NCI-H2029 treated with DMSO at 0.1 percent for 48 hours (cell line): ENCODE measurements at regions not wholly inside any gene's neighbourhood (a gene's known extent, or its start where the extent isn't known, plus 50 kb on each side); places are given as distances from the start of the nearest gene placed in this dataset.
"Not testable (repeated sequence)": the region's sequence is repeated elsewhere in the genome, so short reads cannot be mapped to it uniquely, and the experiment has no call there.

ENCODE experiments used
- DNase-seq: peaks from one replicate; lab custom pipeline; 2025; lab: John Stamatoyannopoulos, UW

DNA sequence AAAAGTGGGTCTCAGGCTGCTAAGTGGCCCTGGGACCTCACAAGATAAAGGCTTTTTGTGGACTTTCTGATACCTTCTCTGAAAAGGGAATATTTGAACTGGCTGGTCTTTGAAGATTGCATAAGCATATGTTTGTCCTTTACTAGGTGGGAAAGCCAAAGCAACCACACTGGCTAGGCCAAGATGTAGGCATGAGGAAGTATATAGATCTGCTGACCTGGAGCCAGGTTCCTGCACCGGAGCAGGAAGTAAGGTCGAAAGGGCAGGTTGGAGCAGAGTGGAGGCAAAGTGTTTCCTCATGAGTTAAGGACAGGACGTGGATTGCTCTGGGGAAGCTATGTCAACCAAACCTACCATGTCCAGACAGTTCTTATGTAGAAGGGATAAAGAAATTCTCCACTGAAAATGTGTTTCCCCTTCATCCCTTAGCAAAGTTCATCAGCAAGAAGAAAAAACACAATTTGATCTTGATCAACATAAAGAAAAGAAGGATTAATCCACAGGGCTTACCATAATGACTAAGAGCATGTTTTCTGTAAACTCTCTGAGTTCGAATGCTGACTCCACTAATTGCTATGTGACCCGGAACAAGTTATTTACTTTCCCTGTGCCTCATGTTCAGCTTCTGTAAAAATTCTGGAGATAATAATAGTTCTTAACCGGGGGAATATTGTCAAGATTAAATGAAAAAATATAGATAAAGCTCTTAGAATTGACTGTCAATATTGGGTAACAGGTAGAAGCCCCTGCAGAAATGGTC, 156.1 kb upstream of the SRD5A2 start:
- no peak for DNase-seq

- DNase-seq, result no peak
These were observed 155.0 kb upstream of the SRD5A2 start for GRCh38 chr2:31735716-31736115.

DNA sequence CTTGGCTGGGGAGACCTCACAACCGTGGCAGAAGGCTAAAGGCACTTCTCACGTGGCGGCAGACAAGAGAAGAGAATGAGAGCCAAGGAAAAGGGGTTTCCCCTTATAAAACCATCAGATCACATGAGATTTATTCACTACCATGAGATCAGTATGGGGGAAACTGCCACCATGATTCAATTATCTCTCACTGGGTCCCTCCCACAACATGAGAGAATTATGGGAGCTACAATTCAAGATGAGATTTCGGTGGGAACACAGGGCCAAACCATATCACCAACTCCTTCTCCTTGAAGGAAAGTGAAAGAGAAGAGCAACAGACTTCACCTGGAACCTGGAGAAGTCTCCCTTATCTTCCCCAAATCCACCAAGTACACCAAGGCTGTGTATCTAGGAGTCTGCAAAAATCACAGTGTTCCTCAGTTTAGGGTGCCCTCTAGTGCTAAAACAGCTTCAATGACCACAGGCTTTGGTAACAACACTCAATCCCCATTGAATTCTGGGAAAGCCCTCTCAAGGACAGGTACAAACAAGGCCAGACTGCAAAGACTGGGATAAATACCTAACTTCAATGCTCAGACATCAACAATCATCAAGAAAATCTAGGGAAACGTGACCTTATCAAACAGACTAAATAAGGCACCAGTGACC, 148.8 kb upstream of the SRD5A2 start:
- DNase-seq, result peak; percentile 5

GRCh38 chr2:31729065-31729439, 148.3 kb upstream of the SRD5A2 start:
- DNase-seq, result no peak

DNA sequence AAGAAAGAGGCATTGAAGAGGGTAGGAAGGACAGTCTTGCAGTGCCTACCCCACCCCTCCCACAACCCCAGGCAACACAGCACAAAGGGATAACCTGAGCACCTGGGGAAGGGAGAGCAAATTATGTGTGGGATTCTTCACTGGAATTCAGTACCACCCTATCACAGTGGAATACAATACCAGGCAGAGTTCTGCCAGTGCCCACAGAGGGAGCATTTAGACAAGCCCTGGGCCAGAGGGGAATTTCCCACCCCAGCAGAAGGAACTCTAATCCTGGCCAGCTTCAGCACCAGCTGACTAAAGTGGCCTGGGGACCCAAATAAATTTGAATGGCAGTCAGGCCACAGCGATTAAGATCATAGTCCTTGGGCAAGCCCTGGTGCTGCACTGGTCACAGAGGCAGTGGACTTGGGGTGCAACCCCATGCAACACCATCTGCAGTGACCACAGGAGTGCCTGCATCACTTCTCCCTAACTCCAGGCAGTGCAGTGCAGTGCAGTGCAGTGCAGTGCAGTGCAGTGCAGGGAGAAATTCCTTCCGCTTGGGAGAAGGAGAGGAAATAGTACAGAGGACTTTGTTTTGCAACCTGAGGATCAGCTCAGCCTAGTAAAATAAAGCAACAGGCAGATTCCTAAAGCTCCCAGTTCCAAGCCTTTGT, 147.8 kb upstream of the SRD5A2 start:
- no peak for DNase-seq

GRCh38 chr2:31726457-31726856, 145.7 kb upstream of the SRD5A2 start:
- no peak for DNase-seq

DNA sequence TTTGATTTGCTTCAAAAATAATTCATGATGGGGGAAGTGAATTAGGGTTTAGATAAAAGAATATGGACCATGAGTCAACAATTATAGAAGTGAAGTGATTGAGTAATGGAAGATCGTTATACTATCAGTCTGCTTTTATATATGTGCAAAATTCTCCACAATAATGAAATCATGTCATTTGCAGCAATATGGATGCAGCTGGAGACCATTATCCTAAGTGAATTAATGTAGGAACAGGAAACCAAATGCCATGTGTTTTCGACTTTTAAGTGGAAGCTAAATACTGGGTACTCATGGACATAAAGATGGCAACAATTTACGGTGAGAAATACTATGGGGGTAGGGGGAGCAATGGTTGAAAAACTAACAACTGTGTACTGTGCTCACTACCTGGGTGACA, 144.7 kb upstream of the SRD5A2 start:
- DNase-seq, result no peak

- no peak for DNase-seq
These were observed 131.0 kb upstream of the SRD5A2 start for GRCh38 chr2:31711737-31712136.

DNA sequence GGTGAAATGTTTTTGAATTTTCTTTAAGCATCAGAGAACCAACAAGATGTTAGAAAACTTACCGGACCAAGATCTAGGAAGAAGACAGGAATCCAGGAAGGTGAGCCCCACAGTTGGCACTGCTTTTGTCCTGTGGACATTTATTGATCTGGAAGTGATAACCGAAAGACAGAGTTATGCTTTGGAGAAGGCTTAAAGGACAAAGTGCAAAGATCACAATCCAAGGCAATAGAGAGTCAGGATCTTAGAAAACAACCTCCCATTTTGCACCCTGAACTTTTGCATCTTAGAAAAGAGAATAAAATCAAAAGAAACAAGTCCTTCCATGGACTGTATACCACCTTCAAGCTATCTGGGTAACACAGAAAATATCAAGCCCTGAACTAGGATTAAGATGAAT, 129.4 kb upstream of the SRD5A2 start:
- DNase-seq, result no peak

DNA sequence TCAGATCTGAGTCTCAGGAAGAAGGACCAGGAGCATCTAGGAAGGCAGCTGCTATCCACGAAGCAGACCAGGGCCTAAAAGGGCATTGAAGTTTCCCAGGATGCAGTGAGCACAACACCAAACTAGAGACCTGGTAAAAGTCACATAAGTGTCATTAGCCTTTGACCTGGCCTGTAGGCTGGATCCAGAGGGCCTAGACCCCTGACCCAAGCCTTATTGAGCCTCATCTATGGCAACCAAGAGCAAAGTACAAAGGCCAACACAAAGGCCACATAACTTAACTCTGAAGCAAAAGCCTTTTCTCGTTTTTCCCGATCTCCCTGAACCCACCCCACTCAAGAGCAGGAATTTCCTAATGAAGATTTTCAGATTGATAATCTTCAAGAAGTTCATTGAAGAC, 127.3 kb upstream of the SRD5A2 start:
- no peak for DNase-seq

DNA sequence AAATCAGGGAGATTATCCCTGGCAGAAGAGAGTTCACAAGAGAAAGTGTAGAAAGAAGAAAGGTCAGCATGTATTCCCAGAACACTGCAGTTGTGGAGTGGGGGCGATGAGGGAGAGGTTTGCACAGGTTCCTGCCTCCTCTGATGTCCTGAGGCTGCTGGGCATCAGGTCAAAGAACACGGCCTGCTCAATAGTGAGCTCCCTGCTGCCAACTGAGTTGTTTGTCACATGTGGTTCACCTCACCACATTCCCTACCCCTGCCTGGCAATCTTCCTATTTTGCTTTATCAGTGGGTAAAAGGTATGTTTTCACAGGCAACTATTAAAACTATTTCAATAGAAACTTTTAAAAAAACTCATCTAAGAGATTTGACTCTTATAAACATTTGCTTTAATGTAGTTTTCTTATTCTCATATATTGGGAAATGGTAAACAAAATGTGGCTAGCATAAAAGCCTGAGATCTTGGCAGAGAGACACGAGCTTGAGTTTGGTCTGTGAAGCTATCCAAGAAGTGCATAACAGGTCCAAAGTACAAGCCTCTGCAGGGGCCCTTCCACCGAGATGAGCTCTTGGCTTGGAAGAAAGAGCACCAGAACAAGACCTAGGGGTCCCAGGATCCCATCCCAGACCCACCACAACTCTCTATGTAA, 123.9 kb upstream of the SRD5A2 start:
- DNase-seq, result no peak

DNA sequence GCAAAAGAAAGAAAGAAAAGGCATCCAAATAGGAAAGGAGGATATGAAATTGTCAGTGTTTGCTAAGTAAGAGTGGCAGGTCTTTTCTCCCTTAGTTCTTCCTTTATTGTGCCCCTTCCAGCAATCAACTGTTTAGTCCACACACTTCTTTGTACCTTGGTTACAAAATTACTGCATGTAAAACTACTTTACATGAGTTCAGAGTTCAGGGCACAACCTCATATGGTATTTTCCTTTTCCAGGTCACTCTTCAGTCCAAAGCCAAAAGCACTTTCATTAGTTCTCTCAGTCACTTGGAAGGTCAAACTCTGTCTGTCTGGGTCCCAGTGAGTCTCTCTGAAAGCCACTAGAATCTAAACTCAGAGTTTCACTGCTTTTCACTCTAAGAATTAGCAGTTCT, 122.5 kb upstream of the SRD5A2 start:
- no peak for DNase-seq

- no peak for DNase-seq
These were observed 118.0 kb upstream of the SRD5A2 start for GRCh38 chr2:31698722-31699121.

DNA sequence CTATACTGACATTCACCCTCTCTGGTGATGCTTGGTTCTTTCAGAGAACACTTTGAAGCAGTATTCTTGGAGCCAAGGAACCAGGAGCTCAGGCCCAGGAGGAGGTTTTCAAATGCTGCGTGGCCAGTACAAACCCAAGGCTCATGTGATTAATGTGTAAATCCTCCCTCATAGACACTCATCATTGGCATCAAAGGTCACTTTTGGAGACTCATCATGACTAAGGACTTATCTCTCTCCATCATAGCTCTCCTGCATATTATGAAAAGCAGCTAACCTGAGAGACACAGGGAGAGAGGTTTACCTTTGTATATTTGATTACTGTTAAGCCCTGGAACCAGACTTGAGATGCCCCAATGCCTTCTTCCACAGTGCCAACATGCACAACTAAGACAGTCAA, 115.3 kb upstream of the SRD5A2 start:
- no peak for DNase-seq

DNA sequence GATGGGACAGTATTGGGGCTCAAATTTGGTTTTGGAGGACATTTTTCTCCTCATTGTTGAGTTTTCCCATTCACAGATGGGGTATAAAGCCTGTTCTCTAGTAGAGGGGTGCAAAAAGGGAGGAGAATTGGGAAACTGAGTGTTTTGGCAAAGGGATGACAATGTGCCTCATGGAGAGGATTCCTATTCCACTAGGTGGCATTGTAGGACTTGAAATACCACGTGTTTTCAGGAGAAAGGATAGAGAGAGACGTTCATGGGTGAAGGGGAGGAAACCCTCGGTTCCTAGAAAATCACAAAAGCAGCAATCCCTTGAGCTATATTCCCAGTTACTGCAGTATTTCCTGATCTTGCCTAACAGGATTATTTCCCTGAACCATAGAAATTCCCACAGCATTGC, 113.7 kb upstream of the SRD5A2 start:
- no peak for DNase-seq

DNA sequence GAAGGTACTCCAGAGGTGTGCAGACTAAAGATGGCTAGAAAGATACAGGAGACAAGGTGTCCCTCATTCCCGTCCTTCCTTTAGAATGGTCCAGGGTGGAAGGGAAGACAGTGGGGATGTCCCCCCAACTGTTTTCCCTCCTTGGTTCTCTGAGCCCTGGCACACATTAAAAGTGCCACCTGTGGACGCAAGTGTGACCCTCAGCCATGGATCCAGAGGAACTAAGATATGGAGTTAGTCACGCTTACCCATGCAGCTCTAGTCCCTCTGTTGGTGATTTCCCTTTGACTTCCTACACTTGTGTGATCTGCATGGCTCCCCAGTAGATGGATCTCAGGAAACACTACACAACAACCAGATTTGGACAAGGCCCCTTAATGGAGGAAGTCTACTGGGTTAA, 113.1 kb upstream of the SRD5A2 start:
- DNase-seq, result no peak

DNA sequence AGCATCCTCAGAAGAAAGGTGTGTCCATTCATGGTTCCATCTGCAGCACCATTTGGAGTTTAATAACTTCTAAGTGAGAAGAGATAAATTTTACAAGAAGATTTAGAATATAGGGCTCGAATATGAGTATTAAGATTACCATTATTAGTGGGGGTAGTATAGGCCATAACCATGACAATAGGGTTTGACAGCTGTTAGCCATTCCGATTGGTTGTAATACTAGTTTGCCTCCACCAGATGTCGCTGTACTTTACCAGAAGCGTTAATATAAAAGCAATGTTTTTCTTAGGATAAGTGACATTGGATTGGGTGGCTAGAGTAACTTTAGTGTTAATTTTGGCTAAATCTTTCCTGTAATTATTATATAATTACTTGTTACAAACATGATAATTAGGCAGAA, 107.5 kb upstream of the SRD5A2 start:
- DNase-seq, result no peak

- DNase-seq, result not testable (repeated sequence)
These were observed 102.8 kb upstream of the SRD5A2 start for GRCh38 chr2:31683506-31683905.

DNA sequence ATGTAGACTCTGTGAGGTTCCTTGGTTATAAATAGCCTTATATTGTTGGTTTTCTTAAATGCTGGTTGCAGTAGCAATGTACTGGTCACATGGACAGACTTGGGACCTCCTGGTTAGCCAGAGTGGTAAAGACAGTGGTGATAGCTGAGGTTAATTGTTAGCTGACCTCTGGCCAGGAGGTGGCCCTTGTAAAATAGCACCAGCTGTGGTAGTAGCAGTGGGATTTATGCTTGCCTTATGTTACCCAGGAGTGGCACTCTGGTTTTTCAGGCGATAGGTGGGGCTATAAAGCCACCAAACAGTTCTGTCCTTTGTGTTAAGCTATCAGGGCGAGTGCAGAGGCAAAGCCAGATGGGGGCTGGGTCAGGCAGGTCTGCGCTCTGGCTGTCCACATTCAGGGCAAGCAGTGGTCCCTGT, 94.8 kb upstream of the SRD5A2 start:
- no peak for DNase-seq

DNA sequence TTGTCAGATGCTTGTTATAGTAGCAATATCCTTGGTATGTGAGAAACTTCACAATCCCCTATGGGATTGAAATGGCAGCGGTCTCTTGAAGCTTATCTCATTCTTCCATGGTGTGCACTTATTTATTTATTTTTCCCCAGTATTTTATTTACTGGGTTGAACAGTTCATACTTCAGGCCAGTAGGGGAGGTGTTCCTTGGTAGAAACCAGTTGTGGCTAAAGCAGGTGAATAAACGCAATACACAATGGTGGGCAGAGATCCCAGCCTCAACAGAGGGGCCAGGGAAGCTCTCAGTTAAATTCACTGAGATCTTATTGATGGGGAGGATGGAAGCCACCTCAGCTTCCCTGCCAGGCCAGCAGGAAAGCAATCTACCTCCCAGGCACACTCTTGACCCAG, 93.7 kb upstream of the SRD5A2 start:
- DNase-seq, result no peak

GRCh38 chr2:31666878-31667277, 86.1 kb upstream of the SRD5A2 start:
- DNase-seq, result no peak

- DNase-seq, result no peak
These were observed 84.4 kb upstream of the SRD5A2 start for GRCh38 chr2:31664949-31665724.
